Glutamatergic neuron (in vitro differentiated cells): ENCODE measurements at regions not wholly inside any gene's neighbourhood (a gene's known extent, or its start where the extent isn't known, plus 50 kb on each side); places are given as distances from the start of the nearest gene placed in this dataset.

Experiments
- DNase-seq: peaks from one replicate; pipeline ENCODE4 v3.0.0; 2022
- H3K27ac Mint-ChIP-seq: one replicate; pipeline ENCODE4 v1.8.0; 2020; ENCODE audit warnings: mild to moderate bottlenecking, mixed read lengths, inconsistent platforms; ENCODE audit not compliant: unreplicated experiment
- H3K27me3 Mint-ChIP-seq: one replicate; pipeline ENCODE4 v1.8.0; 2020; ENCODE audit warnings: mild to moderate bottlenecking, moderate library complexity, mixed read lengths, inconsistent platforms; ENCODE audit not compliant: unreplicated experiment
- H3K36me3 Mint-ChIP-seq: one replicate; pipeline ENCODE4 v1.8.0; 2020; ENCODE audit warnings: mild to moderate bottlenecking, mixed read lengths, inconsistent platforms; ENCODE audit not compliant: unreplicated experiment
- H3K4me1 Mint-ChIP-seq: one replicate; pipeline ENCODE4 v1.8.0; 2020; ENCODE audit warnings: mild to moderate bottlenecking, low read depth, mixed read lengths, inconsistent platforms; ENCODE audit not compliant: unreplicated experiment
- H3K4me3 Mint-ChIP-seq: one replicate; pipeline ENCODE4 v1.8.0; 2020; ENCODE audit warnings: mild to moderate bottlenecking, mixed read lengths, inconsistent platforms; ENCODE audit not compliant: unreplicated experiment
- H3K9me3 Mint-ChIP-seq: one replicate; pipeline ENCODE4 v1.8.0; 2020; ENCODE audit warnings: mild to moderate bottlenecking, moderate library complexity, mixed read lengths, inconsistent platforms; ENCODE audit not compliant: unreplicated experiment
- CTCF ChIP-seq: fragments of 200-600 bp; sonication (generic); IDR thresholded peaks from one replicate; pipeline ENCODE4 v1.5.0; 2021; ENCODE audit not compliant: partially characterized antibody, unreplicated experiment

DNA sequence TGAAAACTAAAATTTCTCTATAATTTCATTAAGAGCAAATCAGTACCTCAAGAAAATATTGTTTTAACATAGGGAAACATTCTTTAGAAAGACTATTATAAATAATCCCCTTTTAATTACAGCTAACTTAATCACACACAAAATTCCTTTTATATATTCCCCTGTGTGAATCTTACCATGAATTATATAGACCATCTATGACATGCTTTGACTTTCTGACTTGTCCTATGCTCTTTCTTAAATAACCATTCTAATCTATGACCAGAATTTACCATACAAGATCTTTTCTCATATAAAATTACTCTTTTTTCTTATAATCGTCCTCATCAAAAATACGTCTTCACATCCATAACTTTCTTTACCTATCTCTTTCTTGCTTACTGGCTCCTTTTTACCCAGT lies 824.2 kb upstream of the FAM98A start:
- no peaks in the 10 kb centered on the region for H3K4me1 Mint-ChIP-seq
- no peaks in the 10 kb centered on the region for H3K9me3 Mint-ChIP-seq
- no peaks in the 10 kb centered on the region for H3K27me3 Mint-ChIP-seq
- TF ChIP-seq CTCF: no peak
- H3K27ac Mint-ChIP-seq: no peak overlapping the region
- DNase-seq: no peak
- no peaks in the 10 kb centered on the region for H3K36me3 Mint-ChIP-seq
- no peak overlapping the region for H3K4me3 Mint-ChIP-seq

DNA sequence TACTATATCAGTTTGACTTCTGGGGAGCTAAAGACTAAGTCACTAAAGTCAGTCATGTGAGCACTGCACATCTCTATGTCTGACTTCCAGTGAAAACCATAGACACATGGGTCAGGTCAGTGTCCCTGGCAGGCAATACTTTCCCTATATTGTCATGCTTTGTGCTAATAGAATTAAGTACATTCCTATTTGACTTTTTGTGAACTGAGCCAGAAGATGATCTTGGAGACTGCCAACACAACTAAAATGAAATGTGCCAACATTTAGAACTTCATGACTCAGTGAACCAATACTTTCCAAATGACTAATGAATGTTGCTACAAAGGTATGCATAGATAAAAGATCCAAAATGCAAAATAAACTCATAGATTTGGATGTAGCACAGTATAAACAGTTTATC lies 820.8 kb upstream of the FAM98A start:
- H3K4me1 Mint-ChIP-seq: no peaks in the 10 kb centered on the region
- no peaks in the 10 kb centered on the region for H3K36me3 Mint-ChIP-seq
- no peak for DNase-seq
- H3K4me3 Mint-ChIP-seq: no peak overlapping the region
- H3K9me3 Mint-ChIP-seq: no peaks in the 10 kb centered on the region
- H3K27me3 Mint-ChIP-seq: no peaks in the 10 kb centered on the region
- H3K27ac Mint-ChIP-seq: no peak overlapping the region
- no peak for TF ChIP-seq CTCF

DNA sequence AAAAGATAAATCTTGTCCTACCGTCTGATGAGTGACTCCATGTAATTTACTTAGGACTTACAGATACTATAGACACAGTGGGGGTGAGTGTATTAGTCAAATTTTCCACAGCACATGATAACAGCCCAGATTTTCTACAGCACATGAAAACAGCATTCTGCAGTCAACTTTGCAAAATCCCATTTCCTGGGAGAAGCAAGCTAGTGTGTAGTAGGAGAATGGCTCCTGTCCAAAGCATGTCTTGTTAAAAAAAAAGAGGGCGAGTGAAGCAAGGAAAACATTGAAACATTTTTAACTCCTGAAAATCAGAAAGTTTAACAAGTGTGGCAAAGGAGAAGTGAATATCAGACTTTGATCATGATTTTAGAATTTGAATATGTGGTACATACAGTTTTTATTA lies 817.8 kb upstream of the FAM98A start:
- no peak for DNase-seq
- H3K27me3 Mint-ChIP-seq: no peaks in the 10 kb centered on the region

DNA sequence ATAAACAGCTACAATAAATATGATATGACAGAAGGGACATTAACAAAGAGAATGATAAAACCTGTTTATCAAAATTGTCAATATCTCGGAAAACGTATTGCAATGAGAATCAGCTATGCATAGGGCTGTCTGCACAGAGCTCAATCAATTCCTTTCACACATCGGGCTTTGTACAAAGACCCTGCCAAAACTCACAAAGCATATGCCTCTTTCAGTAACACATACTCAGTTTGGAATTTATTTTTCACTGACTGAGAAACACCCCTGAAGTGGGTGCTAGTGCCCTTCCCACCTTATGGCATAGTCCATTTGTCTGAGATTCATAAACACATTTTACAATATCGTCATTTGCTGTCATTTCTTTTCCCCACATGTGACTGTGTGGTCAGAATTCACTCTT lies 815.8 kb upstream of the FAM98A start:
- H3K27me3 Mint-ChIP-seq: no peaks in the 10 kb centered on the region
- H3K4me3 Mint-ChIP-seq: no peak overlapping the region
- H3K9me3 Mint-ChIP-seq: no peaks in the 10 kb centered on the region
- H3K27ac Mint-ChIP-seq: no peak overlapping the region
- DNase-seq: no peak
- H3K36me3 Mint-ChIP-seq: no peaks in the 10 kb centered on the region
- H3K4me1 Mint-ChIP-seq: no peaks in the 10 kb centered on the region
- TF ChIP-seq CTCF: no peak

More for the DNA sequence above, 817.8 kb upstream of the FAM98A start:
- H3K27ac Mint-ChIP-seq: no peak overlapping the region
- no peak overlapping the region for H3K4me3 Mint-ChIP-seq
- no peaks in the 10 kb centered on the region for H3K36me3 Mint-ChIP-seq
- no peaks in the 10 kb centered on the region for H3K4me1 Mint-ChIP-seq
- H3K9me3 Mint-ChIP-seq: no peaks in the 10 kb centered on the region
- no peak for TF ChIP-seq CTCF

DNA sequence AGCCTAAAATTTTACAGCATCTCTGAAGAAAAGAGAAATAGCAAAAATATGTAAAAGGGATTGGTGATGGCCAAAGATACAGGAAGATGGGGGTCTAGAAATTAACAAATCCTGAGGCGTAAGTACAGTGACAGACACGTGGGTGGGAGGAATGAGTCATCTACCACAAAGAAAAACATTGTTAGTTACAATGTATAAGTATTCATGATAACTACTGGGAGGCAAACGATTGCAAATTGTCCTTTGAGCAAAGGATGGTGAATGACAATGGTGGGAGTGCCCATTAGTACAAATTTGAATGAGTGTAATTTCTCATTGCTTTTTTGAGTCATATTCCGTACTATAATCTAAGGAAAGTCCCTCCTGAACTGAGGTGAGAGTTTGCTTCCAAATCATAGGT lies 809.0 kb upstream of the FAM98A start:
- H3K27me3 Mint-ChIP-seq: no peaks in the 10 kb centered on the region
- H3K9me3 Mint-ChIP-seq: no peaks in the 10 kb centered on the region
- H3K27ac Mint-ChIP-seq: no peak overlapping the region
- H3K4me1 Mint-ChIP-seq: no peaks in the 10 kb centered on the region
- no peak for TF ChIP-seq CTCF
- no peaks in the 10 kb centered on the region for H3K36me3 Mint-ChIP-seq
- H3K4me3 Mint-ChIP-seq: no peak overlapping the region
- DNase-seq: no peak
